ENCODE measurements at regions not wholly inside any gene's neighbourhood (a gene's known extent, or its start where the extent isn't known, plus 50 kb on each side); places are given as distances from the start of the nearest gene placed in this dataset.
A peak's percentile ranks its signal among the peaks of the same experiment; 100 is the strongest.

GRCh38 chr1:79196211-79196610 lies 189.7 kb upstream of the ADGRL4 start:
- DNase-seq (ENCODE audit: low read depth in 1 of 2, low spot score in 2 of 2) (no peak), FAIRE-seq (no peak)
- H4K8ac ChIP-seq (ENCODE audit: extremely low read depth, insufficient read depth, low read length) = no peak overlapping the region
- no peak overlapping the region for H3K4me2 ChIP-seq (ENCODE audit: insufficient read depth in 1 of 2, low read depth in 2 of 2, low read length in 2 of 2)
- H4K20me1 ChIP-seq (replicated peaks in 1 of 2; ENCODE audit: control insufficient read depth in 1 of 2, insufficient read depth in 2 of 2, low read length in 2 of 2) = no peaks in the 10 kb centered on the region
- H4K5ac ChIP-seq (ENCODE audit: insufficient read length, low read depth, low read length) = no peak overlapping the region
- no peaks in the 10 kb centered on the region for H3K27me3 ChIP-seq (replicated peaks in 1 of 4; ENCODE audit: control insufficient read depth in 3 of 4, extremely low read depth in 1 of 4, insufficient read depth in 3 of 4, low read length in 3 of 4)
- H3K23me2 ChIP-seq (ENCODE audit: low read depth, low read length) = no peaks in the 10 kb centered on the region
- H3K23ac ChIP-seq (ENCODE audit: insufficient read length) = no peak overlapping the region
- H2AFZ ChIP-seq (ENCODE audit: low read length) = peak overlapping the region; percentile 58; the same call in 1 of the 2 replicates
- no peak overlapping the region for H3K4ac ChIP-seq (replicated peaks; ENCODE audit: insufficient read length, low read depth, low read length)
- no peak overlapping the region for H3K56ac ChIP-seq (replicated peaks; ENCODE audit: insufficient read length, low read depth, low read length)
- POLR2A ChIA-PET (ENCODE audit: partially characterized antibody) = no interaction called here
- H3K79me2 ChIP-seq (ENCODE audit: control insufficient read depth in 1 of 2, insufficient read depth in 2 of 2, low read length in 2 of 2) = no peaks in the 10 kb centered on the region
- no peak overlapping the region for H2AK5ac ChIP-seq (ENCODE audit: low read depth, low read length)
- no peak overlapping the region for H2BK5ac ChIP-seq (ENCODE audit: low read depth, low read length)
- H2BK120ac ChIP-seq (replicated peaks; ENCODE audit: low read depth, low read length) = no peak overlapping the region
- TF ChIP-seq CBX5 (IDR thresholded peaks at IDR 0.05; ENCODE audit: low read depth, low read length) = no peak
- TF ChIP-seq BACH1 (IDR thresholded peaks at IDR 0.05; ENCODE audit: low read length) = no peak
- no peak for TF ChIP-seq GABPA (IDR thresholded peaks at IDR 0.05; ENCODE audit: borderline replicate concordance, insufficient read depth, low read length)
- TF ChIP-seq HDAC2 (IDR thresholded peaks at IDR 0.05; ENCODE audit: borderline replicate concordance in 1 of 2, low read depth in 2 of 2, low read length in 2 of 2) = no peak
- TF ChIP-seq POLR2A (IDR thresholded peaks at IDR 0.05; ENCODE audit: control extremely low read depth in 1 of 2, low read depth in 2 of 2, low read length in 2 of 2) = no peak
- TF ChIP-seq FOSL1 (IDR thresholded peaks at IDR 0.05; ENCODE audit: insufficient read depth, low read depth, low read length) = no peak
- no peak for TF ChIP-seq SRF (IDR thresholded peaks at IDR 0.05; ENCODE audit: low read depth, low read length)
- TF ChIP-seq SIN3A (conservative IDR thresholded peaks at IDR 0.05 in 1 of 2, IDR thresholded peaks at IDR 0.05 in 1 of 2; ENCODE audit: low read depth in 1 of 2, low read length in 2 of 2) = no peak
- TF ChIP-seq USF2 (IDR thresholded peaks at IDR 0.05; ENCODE audit: low read length) = no peak
- no peak for TF ChIP-seq RAD21 (IDR thresholded peaks at IDR 0.05 in 1 of 2, conservative IDR thresholded peaks at IDR 0.05 in 1 of 2; ENCODE audit: low read depth in 2 of 2, low read length in 2 of 2)
- no peak for TF ChIP-seq CEBPB (IDR thresholded peaks at IDR 0.05; ENCODE audit: low read depth, low read length)
- no peak for TF ChIP-seq SUZ12 (IDR thresholded peaks at IDR 0.05; ENCODE audit: low read length)
- no peak for TF ChIP-seq MAX (IDR thresholded peaks at IDR 0.05)
- 93% methylated on average over 2 of the region's 2 CpGs; no CpG with 5 or more reads in 1 of the 2 experiments for WGBS, 2 experiments (ENCODE audit: extremely low coverage in 1 of 2, insufficient coverage in 1 of 2, insufficient read length in 1 of 2, insufficient replicate concordance in 2 of 2, low coverage in 1 of 2, low lambda C conversion rate in 2 of 2, missing lambda C conversion rate in 1 of 2)
- peak overlapping the region; percentile 8 for H4K91ac ChIP-seq (replicated peaks; ENCODE audit: insufficient read length, low read length)
- H3K27ac ChIP-seq (ENCODE audit: low read depth, low read length) = no peak overlapping the region
- H3K36me3 ChIP-seq (ENCODE audit: control insufficient read depth in 2 of 4, insufficient read depth in 4 of 4, low read length in 3 of 4) = no peaks in the 10 kb centered on the region
- no peak overlapping the region for H3K9ac ChIP-seq (replicated peaks in 1 of 4; ENCODE audit: extremely low read depth in 1 of 4, low read depth in 3 of 4, low read length in 3 of 4)
- H2BK15ac ChIP-seq (ENCODE audit: low read length) = no peak overlapping the region
- no peak overlapping the region for H3K14ac ChIP-seq (ENCODE audit: insufficient read length)
- no peak overlapping the region for H2BK20ac ChIP-seq (ENCODE audit: low read length)
- peaks cover 0 to 4% (median 1%) of the 10 kb centered on the region in 4 experiments; a peak in 2 of 7 replicates for H3K4me1 ChIP-seq (replicated peaks in 1 of 4; ENCODE audit: control insufficient read depth in 3 of 4, insufficient read depth in 4 of 4, low read length in 3 of 4)
- H3K79me1 ChIP-seq (ENCODE audit: low read depth, low read length) = no peaks in the 10 kb centered on the region
- H3K9me3 ChIP-seq (ENCODE audit: insufficient read depth in 2 of 2, low read depth in 1 of 2, low read length in 1 of 2) = no peaks in the 10 kb centered on the region
- CTCF ChIA-PET (ENCODE audit: partially characterized antibody) = interaction anchor here (1.1 to 6.2 kb wide), 4 partner anchors 8 to 401 kb away, joined by 3 to 68 read pairs (median 8); no protein-coding TSS in a partner anchor
- no peak overlapping the region for H3K4me3 ChIP-seq (ENCODE audit: extremely low read depth in 1 of 4, insufficient read depth in 2 of 4, low read depth in 3 of 4, low read length in 4 of 4)
- no peak overlapping the region for H3K18ac ChIP-seq (ENCODE audit: extremely low read depth, low read length)
- H2BK12ac ChIP-seq (ENCODE audit: low read depth, low read length) = no peak overlapping the region

Data from H1 (cell line).